SIG-M5 treated with dmso at 0.1 percent for 504 hours (cell line): ENCODE measurements at regions not wholly inside any gene's neighbourhood (a gene's known extent, or its start where the extent isn't known, plus 50 kb on each side); places are given as distances from the start of the nearest gene placed in this dataset.

Experiments used
- DNase-seq: peaks from one replicate; lab custom pipeline; 2025; ENCODE audit not compliant: unreplicated experiment; lab: John Stamatoyannopoulos, UW

DNA sequence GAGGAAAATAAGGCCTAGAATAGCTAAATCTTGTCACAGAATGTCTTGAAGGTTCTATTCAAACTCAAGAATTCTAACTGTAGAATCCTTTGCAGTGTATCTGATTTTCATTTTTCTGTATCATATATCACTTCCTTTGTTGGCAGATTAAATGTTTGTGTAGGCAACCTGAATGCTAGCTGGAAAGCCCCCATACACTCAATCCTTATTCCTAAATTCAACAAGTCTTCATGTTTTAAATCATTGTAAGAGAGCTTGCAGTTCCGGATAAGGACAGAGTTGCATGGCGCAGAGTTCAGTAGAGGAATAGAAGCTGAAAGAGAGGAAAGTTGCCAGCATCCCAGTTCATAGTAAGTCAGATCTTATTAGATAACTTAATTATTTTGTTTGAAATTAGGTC, 242.0 kb upstream of the SEMA6D start:
- no peak for DNase-seq

DNA sequence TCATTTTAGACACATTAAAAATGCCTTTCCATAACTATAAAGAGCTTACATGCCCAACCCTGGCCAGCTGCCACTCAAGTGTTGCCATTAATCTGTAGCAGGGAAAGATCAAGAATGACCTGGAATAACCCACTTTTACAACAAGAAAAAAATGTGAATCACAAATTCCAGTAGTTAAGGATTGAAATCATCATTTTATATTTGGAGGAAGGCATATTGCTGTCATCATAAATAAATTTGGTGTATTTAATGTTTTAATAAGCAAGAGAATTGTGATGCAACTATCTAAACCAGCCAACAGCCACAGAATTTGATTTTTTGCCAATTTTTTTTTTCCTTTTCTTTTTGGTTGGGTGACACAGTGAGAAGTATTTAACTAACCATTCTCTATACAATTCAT, 240.0 kb upstream of the SEMA6D start:
- DNase-seq = no peak

DNA sequence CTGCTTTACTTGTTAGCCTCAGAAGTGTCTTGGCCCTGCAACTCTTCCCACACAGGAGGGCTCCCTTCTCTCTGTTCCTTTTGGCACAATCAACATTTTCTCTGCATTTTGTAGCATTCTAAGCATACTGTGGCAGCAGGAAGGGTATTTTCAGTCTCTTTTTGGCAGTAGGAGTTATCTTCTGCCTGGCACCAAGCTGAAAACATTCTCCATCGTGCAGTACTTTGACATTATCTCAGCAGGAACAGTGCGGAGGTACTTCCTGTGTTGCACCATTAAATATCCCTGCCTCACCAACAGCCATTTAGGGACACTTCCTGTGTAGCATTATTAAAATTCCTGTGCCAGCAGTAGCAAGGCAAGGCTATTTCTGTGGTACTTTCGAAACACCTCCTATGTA, 233.2 kb upstream of the SEMA6D start:
- no peak for DNase-seq

DNA sequence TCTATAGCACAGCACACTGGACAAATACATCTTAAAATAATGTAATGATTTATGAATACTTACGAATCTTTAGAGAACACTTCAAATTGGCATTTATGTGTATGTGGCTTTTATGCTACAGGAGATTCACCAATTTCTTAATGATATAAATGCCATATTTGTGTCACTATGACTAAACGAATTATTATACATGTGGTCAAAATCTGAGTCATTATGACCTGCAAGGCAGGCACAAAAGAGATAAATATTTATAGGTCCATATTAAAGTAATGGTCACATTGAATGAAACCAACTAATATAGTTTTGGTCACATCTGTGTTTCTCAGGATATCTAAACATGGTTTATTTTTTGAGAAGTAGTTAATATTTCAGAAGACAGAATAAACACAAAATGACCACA, 232.3 kb upstream of the SEMA6D start:
- DNase-seq = no peak

DNA sequence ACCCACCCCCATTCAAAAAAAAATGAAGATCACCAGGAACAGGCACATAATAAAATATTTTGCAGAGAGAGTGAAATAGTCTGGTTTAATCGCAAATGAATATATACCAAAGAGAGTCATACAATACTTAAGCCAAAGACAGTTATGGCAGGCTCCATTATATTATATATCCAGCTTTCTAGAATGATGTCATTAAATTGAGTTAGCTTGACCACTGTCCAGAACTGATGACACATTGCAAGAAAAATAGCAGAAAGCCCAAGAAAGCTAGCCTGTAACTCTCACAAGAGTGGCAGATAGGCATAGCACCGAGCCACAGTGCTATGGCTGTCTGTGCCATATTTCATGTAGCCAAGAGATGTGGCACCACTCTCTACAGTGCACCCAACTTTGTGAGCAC, 231.9 kb upstream of the SEMA6D start:
- no peak for DNase-seq

DNA sequence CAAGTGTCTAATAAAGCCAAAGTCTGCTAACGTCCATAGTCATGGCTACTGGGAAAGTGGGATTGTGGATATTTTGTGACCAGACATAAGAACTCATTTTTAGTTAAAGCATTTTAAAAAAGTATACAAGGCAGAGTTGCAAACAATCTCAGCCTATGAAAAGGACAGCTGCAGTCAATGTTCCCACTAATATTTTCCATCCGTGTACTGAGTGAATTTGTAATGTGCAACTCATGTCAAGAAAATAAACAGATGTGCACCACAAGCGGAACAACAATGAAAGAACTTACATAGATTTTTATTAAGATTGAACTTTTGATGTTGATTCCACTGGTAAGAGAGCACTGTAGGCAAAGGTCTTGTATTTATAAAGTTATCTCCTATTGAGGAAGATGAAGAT, 231.3 kb upstream of the SEMA6D start:
- DNase-seq = no peak

DNA sequence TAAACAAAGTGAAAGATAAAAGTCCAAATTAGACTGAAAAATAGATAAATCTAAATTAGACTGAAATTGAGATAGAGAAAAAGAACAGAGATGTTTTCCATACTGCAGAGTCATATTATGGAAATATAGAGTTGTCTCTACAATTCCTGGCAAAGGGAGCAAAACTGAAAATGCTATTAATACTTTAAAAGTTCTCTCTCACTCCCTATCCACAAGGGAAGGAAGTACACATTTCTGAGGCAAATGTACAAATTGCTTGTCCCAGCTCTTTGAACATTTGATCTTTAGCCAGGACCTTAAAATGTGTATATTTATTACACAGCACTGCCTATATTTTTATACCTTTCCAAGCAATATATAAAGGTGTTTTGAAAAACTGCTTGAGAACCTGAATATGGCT, 225.1 kb upstream of the SEMA6D start:
- DNase-seq = no peak

DNA sequence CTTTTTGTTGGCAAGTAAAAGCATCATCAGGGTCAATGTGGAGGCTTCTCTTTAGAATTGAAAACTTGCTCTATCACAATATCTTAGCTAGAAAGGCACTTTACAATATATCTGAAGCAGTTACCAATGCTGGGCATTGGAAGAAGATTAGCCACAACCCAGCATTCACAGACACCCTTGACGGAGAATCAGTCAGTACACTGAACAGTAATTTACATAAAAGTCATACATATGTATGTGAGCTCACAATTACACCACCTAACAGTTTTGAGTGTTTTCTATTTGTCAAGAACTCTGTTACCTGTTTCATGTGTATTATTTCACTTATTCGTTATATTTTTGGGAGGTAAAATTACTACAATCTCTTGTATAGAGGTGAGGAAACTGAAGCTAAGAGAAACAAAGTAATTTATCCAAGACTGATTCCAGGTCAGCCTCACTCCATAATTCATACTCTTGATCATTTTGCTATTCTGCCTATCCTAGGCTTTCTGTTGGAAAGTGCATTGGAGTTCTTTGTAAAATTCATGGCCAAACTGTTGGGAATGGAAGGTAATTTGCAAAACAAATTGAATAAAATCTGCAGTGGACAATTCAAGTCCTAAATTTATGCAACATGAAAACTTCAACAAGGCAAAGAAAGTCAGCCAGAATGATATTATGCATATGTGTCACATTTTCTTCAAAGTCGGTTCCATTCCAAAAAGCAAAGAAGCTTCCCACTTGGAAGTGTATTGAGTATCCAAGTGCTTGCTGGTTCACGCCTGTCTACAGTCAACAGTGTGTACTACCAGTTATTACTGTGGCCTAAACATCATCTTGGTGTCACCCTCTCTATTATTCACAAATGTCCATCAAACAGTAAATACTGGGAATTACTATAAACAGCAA, 223.7 kb upstream of the SEMA6D start:
- DNase-seq = no peak

DNA sequence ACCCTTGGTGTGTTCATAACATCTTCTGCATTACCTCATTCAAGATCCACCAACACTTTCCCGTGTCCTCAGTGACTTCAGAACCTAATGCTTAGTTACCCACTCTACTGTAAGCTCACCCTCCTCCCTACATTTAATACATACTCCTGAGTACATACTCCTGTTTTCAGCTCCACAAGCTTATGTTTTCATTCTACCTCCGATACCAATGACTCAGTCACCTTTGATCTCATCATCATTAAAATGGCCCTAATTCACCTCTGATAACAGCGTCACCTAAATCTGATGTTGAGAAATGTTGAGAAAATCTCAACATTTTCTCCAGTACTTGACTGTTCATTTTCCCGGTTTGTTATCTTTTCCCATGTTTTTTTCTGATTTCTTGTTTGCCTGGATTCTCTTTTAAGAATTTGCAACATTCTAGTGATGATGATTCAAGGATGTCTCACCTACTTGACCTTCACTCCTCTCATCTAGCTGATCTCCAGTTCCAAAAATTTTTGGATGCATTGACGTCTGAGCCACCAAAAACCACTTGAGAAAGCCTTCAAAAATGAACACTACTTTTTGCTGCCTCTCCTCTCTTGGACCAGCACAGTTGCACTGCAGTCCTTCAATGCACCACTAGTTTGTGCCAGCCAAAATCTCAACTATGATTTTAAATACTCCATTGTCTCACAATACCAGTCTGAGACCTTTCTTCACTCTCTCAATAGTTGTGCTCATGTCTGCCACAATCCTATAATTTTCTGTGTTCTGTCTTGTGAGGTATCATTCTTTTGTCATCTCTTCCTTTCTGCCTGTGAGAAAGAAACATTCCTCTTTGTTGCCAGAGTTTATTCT, 220.7 kb upstream of the SEMA6D start:
- DNase-seq = no peak

DNA sequence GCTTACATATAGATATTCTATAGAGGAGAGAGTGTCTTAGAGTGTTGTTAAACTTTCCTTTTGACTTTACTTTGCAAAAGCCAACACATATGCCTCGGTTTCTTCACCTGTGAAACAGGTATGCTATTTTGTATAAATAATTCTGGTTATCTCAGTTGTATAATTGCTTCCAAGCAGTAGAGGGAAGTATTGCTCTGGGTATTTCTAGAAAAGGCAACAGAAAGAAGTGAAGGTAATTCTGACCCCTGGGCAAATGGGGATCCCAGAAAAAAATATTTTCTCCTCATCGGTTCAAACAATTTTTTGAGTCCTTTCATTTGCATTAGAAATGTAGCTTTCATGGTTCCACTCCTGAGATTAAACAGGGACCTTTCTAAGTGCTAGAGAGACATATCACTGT, 216.5 kb upstream of the SEMA6D start:
- no peak for DNase-seq

DNA sequence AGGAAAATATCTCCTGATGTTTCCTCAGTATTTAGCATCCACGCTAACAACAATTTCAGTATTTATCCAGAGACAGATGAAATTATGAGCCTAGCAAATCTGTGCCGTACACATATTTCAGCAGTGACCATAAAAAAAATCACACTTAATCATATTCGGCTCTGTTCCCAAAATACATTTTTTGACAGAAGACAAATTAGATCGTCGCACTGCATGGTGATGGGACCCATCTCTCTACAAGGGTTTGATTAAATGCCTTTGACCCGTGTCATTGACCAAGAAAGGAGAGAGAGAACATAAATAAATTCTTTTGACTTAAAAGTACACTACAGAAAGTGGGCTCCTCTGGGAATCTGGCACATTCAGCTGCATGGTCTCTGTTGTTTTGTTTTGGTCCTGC, 215.3 kb upstream of the SEMA6D start:
- no peak for DNase-seq

DNA sequence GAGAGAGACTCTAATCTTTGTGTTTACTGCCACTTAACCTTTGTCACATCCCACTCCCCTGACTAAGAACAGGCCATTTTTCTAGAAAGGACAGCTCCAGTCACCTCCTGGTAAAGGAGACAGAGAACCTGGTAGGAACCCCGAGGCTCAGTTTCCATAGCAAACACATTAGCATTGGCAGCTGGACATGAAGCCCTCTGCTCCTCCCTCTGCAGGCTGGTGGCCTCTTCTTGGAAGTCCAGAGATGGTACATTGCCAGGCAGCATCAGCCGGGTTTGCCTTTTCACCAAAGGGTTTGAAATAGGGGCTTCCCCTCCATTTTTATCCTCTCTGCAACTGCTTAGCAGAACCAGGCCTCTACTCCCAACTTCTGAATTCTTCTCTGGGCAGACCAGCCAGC, 213.4 kb upstream of the SEMA6D start:
- no peak for DNase-seq

DNA sequence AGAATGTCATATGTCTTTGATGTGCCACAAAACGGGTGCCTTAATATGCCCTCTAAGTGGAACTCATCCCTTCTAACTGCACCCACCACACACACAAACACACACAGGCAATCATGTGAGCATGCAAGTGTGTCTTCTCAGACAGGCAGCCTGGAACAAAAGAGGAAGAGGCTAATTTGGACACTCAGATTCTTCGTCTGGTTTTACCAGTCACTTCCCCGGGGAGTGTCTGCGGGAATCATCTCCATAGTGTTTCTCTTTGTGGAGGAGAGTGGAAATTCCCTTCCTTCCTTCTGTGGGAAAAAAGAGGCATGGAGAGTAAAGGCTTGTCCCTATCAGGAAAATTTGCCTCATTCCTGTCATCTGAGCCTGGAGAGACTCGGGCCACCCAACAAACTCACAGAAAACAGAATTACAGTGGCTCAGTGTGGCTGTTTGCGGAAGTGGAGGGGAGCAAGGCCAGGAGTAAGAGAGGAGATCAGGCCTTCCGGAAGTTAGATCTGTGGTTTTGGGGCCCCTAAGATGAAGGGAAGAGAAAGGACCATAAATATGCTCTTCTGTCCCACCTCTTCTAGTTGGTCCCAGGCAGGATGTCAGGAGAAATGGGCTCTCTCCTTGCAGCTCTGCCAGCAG, 212.6 kb upstream of the SEMA6D start:
- DNase-seq = peak; percentile 72

DNA sequence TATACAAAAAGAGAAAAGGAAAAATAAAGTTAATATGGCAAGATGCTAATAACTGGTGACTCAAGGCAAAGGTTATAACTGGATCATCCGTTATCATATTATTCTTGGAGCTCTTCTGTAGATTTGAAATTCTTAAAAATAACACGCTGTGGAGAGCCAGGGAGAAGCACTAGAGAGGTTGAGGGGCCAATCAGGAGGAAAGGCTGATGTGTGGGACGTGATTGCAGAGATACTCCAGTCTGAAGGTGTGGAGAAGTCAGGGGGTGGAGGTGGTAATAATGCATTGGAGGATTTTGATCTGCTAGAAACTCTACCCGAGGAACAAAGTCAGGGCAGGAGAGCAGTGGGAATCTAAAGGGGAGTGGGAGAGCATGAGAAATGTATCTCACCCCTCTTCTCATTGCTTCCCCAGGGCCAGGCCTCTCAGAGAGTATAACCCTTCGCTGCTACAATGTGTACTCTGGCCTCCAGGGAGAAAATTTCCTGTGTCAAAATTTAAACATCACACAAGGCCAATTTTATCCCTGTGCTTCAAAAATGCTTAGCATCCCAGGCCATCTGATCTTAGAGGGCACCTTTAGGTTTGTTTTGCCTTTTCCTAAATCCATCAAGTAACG, 211.5 kb upstream of the SEMA6D start:
- no peak for DNase-seq

DNA sequence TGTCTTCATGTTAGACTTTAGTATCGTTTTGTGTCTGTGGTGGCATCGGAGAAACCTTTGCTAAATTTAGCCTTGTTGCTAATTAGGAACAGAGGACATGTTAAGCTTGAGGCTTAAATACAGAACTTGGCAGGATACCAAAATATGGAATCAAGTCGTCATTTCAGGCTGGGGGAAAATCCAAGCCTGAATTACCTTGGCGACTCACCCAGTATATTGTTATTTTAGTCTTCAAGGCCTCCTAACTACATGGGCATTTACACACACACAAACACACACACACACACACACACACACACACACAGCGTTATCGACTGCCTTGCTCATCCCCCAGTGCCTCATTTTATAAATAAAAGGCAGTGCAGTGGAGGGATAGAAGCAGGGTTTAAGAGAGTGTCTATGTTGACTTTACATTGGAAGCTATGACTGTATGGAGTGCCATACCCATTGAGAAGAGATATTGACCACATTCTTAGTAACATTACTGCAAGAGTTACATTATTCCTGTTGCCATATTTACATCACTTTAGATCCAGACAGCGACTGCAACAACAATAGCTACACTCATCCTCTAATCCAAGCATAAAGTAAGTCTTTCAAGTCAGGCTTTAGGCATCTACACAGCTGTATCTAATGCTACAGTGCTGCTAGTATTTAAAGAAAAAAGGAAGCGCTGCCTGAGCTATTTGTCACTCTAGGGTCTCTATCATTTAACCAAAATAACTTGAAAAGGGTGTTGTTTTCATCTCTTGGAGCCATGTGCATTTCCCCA, 210.8 kb upstream of the SEMA6D start:
- no peak for DNase-seq

DNA sequence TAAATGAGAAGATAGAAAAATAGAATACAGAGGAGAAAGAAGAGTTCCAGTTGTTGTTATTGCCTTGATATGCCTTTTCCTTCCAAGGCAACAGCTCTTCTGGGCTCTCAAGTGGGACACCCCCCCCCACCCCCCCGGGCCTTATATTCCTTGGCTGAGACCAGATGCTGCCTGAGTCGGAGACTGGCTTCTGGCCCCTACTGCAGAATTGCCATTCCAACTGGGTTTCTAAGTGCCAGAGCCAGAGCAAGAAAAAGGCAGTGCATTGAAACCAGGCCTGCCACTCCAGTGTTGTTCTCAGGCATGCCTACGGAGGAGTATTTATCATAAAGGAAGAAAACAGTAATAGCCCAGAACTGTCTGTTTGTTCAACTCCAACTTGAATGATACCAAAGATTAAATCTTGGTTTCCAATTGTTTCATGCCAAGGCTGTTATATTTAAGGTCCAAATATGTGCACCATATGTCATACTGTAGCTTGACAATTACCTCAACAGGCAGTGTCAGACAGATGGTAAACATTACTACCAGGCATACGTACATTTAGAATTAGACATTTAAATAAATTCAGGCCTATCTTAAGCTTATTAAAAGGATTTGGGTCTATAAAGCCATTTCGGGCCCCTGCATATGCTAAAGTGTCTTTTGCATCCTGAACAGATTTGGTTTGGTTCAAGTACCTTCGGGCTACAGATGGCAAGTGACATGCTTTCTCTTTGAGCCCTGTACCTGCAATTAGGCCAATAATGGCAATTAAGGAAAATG, 209.9 kb upstream of the SEMA6D start:
- no peak for DNase-seq

DNA sequence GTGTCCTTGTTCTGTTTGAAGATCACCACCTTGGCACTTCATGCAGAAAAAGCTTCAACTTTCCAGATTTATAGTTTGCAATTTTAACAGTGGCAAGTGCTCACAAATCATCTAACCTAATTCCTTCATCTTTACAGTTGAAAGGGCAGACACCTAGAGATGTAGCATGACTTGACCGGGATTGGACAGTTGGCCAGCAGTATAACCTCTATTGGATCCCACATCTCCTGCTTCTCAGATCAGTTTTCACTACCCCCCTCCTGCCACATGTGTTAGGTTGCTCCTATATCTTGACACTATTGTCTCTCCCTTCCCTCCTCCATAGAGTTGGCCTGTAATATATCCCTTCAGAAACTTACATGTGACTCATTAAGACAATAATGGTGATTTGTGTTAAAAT, 206.0 kb upstream of the SEMA6D start:
- no peak for DNase-seq

DNA sequence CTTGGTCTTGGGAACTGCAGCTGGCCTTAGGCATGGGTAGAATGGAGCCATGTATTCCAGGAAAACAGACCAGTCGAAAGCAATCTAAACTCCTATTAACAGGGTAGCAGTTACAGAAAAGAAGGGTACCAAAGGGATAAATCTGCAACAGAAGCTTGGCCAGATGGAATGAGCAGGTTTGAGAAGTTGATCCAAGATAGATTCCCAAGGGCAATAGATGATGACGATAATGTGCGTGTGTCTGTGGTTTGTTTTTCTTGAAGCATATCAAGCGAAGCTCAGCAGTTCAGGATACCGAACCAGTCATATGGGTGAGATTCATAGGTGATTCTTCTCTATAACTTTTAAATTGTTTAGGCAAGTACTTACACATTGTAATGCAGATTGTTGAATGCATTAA, 203.8 kb upstream of the SEMA6D start:
- DNase-seq = no peak

DNA sequence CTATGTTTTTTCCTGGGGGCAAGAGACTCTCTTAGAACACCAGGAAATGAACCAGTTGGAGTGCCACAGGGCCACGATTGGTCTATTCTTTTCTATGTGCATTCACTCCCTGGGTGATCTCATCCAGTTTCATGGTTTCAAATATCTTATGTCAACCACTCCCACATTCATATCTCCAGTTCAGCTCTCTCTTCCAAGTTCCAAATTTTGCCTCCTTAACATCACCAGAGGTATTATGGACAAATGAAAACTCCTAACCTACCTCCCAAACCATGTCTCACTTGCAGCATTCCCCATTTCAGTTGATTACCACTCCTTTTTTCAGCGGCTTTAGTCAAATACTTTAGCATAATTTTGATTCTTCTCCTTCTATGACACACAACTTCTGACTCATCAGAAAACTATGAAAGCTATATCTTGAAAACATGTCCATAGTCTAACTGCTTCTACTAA, 203.1 kb upstream of the SEMA6D start:
- no peak for DNase-seq

DNA sequence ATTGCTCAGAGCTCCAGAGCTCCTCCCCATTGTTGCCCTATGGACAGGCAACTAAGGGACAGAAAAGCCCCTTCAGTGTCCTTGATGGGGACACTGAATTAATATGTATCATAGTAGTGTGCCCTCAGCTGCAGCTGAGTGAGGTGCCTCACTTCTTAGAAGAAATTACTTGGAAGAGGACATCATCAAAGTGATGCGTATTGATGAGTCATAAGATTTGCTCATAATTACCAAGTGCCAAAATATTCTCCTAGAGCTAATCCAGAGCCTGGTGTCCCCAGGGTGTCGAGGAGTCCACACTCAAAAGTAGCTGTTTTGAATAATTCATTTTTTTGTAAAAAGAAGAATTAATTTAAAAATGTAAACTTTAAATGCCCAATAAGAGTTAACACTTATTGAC, 200.7 kb upstream of the SEMA6D start:
- DNase-seq = no peak
